GM23338 (cell line): ENCODE measurements at regions not wholly inside any gene's neighbourhood (a gene's known extent, or its start where the extent isn't known, plus 50 kb on each side); places are given as distances from the start of the nearest gene placed in this dataset.

Source experiments
- ATAC-seq: fragments of 200-7000 bp; cut with Tn5 transposase; 3 replicates; pipeline ENCODE4 v1.9.1; 2020
- DNase-seq: peaks from one replicate; pipeline ENCODE4 v3.0.0-alpha.2; 2015; ENCODE audit warnings: low spot score
- H2AFZ ChIP-seq: fragments of 200-600 bp; sonication (generic); 2 replicates; pipeline ENCODE4 v1.8.0; 2016; ENCODE audit warnings: antibody characterized with exemption, mild to moderate bottlenecking, moderate library complexity
- H3F3A ChIP-seq: fragments of 200-600 bp; sonication (generic); replicated peaks from 2 replicates; pipeline ENCODE4 v1.8.0; 2017; ENCODE audit warnings: antibody characterized with exemption, mixed run types, low read depth
- H3K27ac ChIP-seq: fragments of 200-600 bp; sonication (generic); 2 replicates; pipeline ENCODE4 v1.6.1; 2016; ENCODE audit warnings: low read depth
- H3K27me3 ChIP-seq: fragments of 200-600 bp; sonication (generic); 2 replicates; pipeline ENCODE4 v1.8.0; 2016; ENCODE audit warnings: mild to moderate bottlenecking, mixed run types, moderate library complexity; ENCODE audit not compliant: insufficient read depth
- H3K36me3 ChIP-seq: fragments of 200-600 bp; sonication (generic); 2 replicates; pipeline ENCODE4 v1.8.0; 2016; ENCODE audit warnings: mild to moderate bottlenecking; ENCODE audit not compliant: insufficient read depth
- H3K4me1 ChIP-seq: fragments of 200-600 bp; sonication (generic); 2 replicates; pipeline ENCODE4 v1.8.0; 2016; ENCODE audit warnings: mild to moderate bottlenecking, moderate library complexity; ENCODE audit not compliant: insufficient read depth
- H3K4me2 ChIP-seq: fragments of 200-600 bp; sonication (generic); 2 replicates; pipeline ENCODE4 v1.7.1; 2017; ENCODE audit warnings: mixed run types
- H3K4me3 ChIP-seq: fragments of 200-600 bp; sonication (generic); 2 replicates; pipeline ENCODE4 v1.6.1; 2016; ENCODE audit warnings: mixed run types
- H3K79me2 ChIP-seq: fragments of 200-600 bp; sonication (generic); replicated peaks from 2 replicates; pipeline ENCODE4 v1.8.0; 2017; ENCODE audit warnings: mild to moderate bottlenecking; ENCODE audit not compliant: insufficient read depth
- H3K9me2 ChIP-seq: fragments of 200-600 bp; sonication (generic); 2 replicates; pipeline ENCODE4 v1.8.0; 2017; ENCODE audit not compliant: insufficient read depth
- H4K20me1 ChIP-seq: fragments of 200-600 bp; sonication (generic); replicated peaks from 2 replicates; pipeline ENCODE4 v1.8.0; 2017; ENCODE audit warnings: mild to moderate bottlenecking; ENCODE audit not compliant: insufficient read depth
- H3K27ac Mint-ChIP-seq: 2 replicates; pipeline ENCODE4 v1.8.0; 2020; ENCODE audit warnings: inconsistent platforms, mild to moderate bottlenecking, moderate library complexity, mixed read lengths
- H3K27me3 Mint-ChIP-seq: 3 replicates; pipeline ENCODE4 v1.8.0; 2022; ENCODE audit warnings: low read depth, mild to moderate bottlenecking, moderate library complexity, mixed read lengths, inconsistent platforms; ENCODE audit not compliant: insufficient read depth, poor library complexity
- H3K36me3 Mint-ChIP-seq: 3 replicates; pipeline ENCODE4 v1.8.0; 2021; ENCODE audit warnings: low read depth, mild to moderate bottlenecking, inconsistent platforms, moderate library complexity, mixed read lengths
- H3K4me1 Mint-ChIP-seq: 3 replicates; pipeline ENCODE4 v1.8.0; 2020; ENCODE audit warnings: mild to moderate bottlenecking, inconsistent platforms, mixed read lengths
- H3K4me3 Mint-ChIP-seq: 3 replicates; pipeline ENCODE4 v1.8.0; 2021; ENCODE audit warnings: moderate library complexity, mild to moderate bottlenecking, inconsistent platforms, mixed read lengths
- H3K9me3 Mint-ChIP-seq: 3 replicates; pipeline ENCODE4 v1.8.0; 2020; ENCODE audit warnings: moderate library complexity, mild to moderate bottlenecking, inconsistent platforms, mixed read lengths
- CTCF ChIP-seq, 2 experiments: fragments of 200-600 bp in 1 of 2; sonication (generic) in 1 of 2; conservative IDR thresholded peaks; 2 replicates each; pipeline versions ENCODE4 v1.5.1 to v1.6.1; 2016 to 2017; ENCODE audit warnings: antibody characterized with exemption in 2 of 2, low read depth in 2 of 2, mild to moderate bottlenecking in 2 of 2, moderate library complexity in 1 of 2
- ETS1 ChIP-seq: IDR thresholded peaks from 2 replicates; pipeline ENCODE4 v1.6.1; 2016; ENCODE audit warnings: antibody characterized with exemption
- EZH2 ChIP-seq: fragments of 200-600 bp; sonication (generic); IDR thresholded peaks from one replicate; pipeline ENCODE4 v1.8.0; 2017; ENCODE audit warnings: antibody characterized with exemption, mild to moderate bottlenecking, low read depth; ENCODE audit not compliant: unreplicated experiment
- EZH2phosphoT487 ChIP-seq: fragments of 200-600 bp; sonication (generic); IDR thresholded peaks from one replicate; pipeline ENCODE4 v1.8.1; 2018; ENCODE audit warnings: antibody characterized with exemption; ENCODE audit not compliant: unreplicated experiment
- JUNB ChIP-seq: IDR thresholded peaks from one replicate; pipeline ENCODE4 v1.6.1; 2016; ENCODE audit warnings: antibody characterized with exemption; ENCODE audit not compliant: unreplicated experiment
- NANOG ChIP-seq: IDR thresholded peaks from 2 replicates; pipeline ENCODE4 v1.6.1; 2016; ENCODE audit warnings: antibody characterized with exemption, borderline replicate concordance
- POLR2AphosphoS5 ChIP-seq: IDR thresholded peaks from 2 replicates; pipeline ENCODE4 v1.6.1; 2016; ENCODE audit warnings: antibody characterized with exemption, low read depth
- REST ChIP-seq: IDR thresholded peaks from one replicate; pipeline ENCODE4 v1.6.1; 2018; ENCODE audit warnings: antibody characterized with exemption; ENCODE audit not compliant: unreplicated experiment
- STAT1 ChIP-seq: IDR thresholded peaks from one replicate; pipeline ENCODE4 v1.6.1; 2016; ENCODE audit warnings: antibody characterized with exemption; ENCODE audit not compliant: unreplicated experiment
- ZNF114 ChIP-seq: fragments of 250-450 bp; sonication (Bioruptor Pico); IDR thresholded peaks from 2 replicates; pipeline ENCODE4 v1.5.0; 2020; ENCODE audit warnings: mild to moderate bottlenecking, moderate library complexity
- ZNF331 ChIP-seq: fragments of 250-450 bp; sonication (Bioruptor Pico); IDR thresholded peaks from 2 replicates; pipeline ENCODE4 v1.5.0; 2020; ENCODE audit warnings: low read depth, mild to moderate bottlenecking, moderate library complexity

- no peak for TF ChIP-seq NANOG
- TF ChIP-seq ZNF331, result no peak
- no peak for TF ChIP-seq EZH2
- no peak for TF ChIP-seq ZNF114 (CRISPR knock-in tag)
- TF ChIP-seq JUNB, result no peak
- TF ChIP-seq EZH2phosphoT487, result no peak
- TF ChIP-seq ETS1, result no peak
- TF ChIP-seq POLR2AphosphoS5, result no peak
These were observed 127.9 kb upstream of the EEPD1 start (continued) for GRCh38 chr7:36025190-36025589.

- H3K27ac ChIP-seq, result no peak overlapping the region
- no peaks in the 10 kb centered on the region for H3K36me3 ChIP-seq
- Mint-ChIP-seq H3K9me3 (peaks cover 2% of the 10 kb centered on the region; the same call in 2 of the 3 replicates), H3K36me3 (no peaks in the 10 kb centered on the region), H3K4me1 (peaks cover 5% of the 10 kb centered on the region), H3K4me3 (no peak overlapping the region), H3K27me3 (peaks cover 6% of the 10 kb centered on the region), H3K27ac (no peak overlapping the region)
- no peak for TF ChIP-seq ZNF114 (CRISPR knock-in tag)
- no peak for TF ChIP-seq REST
- peaks cover 6% of the 10 kb centered on the region; the same call in 1 of the 2 replicates for H3K4me1 ChIP-seq
- H4K20me1 ChIP-seq, result no peaks in the 10 kb centered on the region
- H3K4me2 ChIP-seq, result no peak overlapping the region
- H2AFZ ChIP-seq, result no peak overlapping the region
- DNase-seq (no peak), ATAC-seq (no peak)
- no peaks in the 10 kb centered on the region for H3F3A ChIP-seq
- no peak overlapping the region for H3K4me3 ChIP-seq
- no peaks in the 10 kb centered on the region for H3K9me2 ChIP-seq
- no peaks in the 10 kb centered on the region for H3K27me3 ChIP-seq
- H3K79me2 ChIP-seq, result no peaks in the 10 kb centered on the region
These were observed 123.7 kb upstream of the EEPD1 start for GRCh38 chr7:36029311-36029710.

GRCh38 chr7:36029853-36030515 is 123.1 kb upstream of the EEPD1 start:
- H3F3A ChIP-seq, result no peaks in the 10 kb centered on the region
- Mint-ChIP-seq H3K4me1 (peaks cover 5% of the 10 kb centered on the region), H3K36me3 (no peaks in the 10 kb centered on the region), H3K27ac (no peak overlapping the region), H3K27me3 (peaks cover 6% of the 10 kb centered on the region), H3K4me3 (no peak overlapping the region), H3K9me3 (peaks cover 2% of the 10 kb centered on the region; the same call in 2 of the 3 replicates)
- no peak overlapping the region for H3K27ac ChIP-seq
- no peak overlapping the region for H2AFZ ChIP-seq
- no peak for ATAC-seq
- H3K9me2 ChIP-seq, result no peaks in the 10 kb centered on the region
- no peak overlapping the region for H3K4me2 ChIP-seq
- peaks cover 3% of the 10 kb centered on the region; the same call in 1 of the 2 replicates for H3K4me1 ChIP-seq
- H4K20me1 ChIP-seq, result no peaks in the 10 kb centered on the region
- DNase-seq, result no peak
- no peaks in the 10 kb centered on the region for H3K79me2 ChIP-seq
- H3K4me3 ChIP-seq, result no peak overlapping the region
- no peaks in the 10 kb centered on the region for H3K27me3 ChIP-seq
- no peaks in the 10 kb centered on the region for H3K36me3 ChIP-seq
- no peak for TF ChIP-seq JUNB
- no peak for TF ChIP-seq REST
- no peak for TF ChIP-seq EZH2
- no peak for TF ChIP-seq CTCF (conservative IDR thresholded peaks at IDR 0.05; ENCODE audit: low read depth in 2 of 2)
- no peak for TF ChIP-seq EZH2phosphoT487
- no peak for TF ChIP-seq POLR2AphosphoS5
- TF ChIP-seq ZNF331, result no peak
- no peak for TF ChIP-seq STAT1
- TF ChIP-seq ZNF114 (CRISPR knock-in tag), result no peak
- no peak for TF ChIP-seq NANOG
